GM12878 (cell line): ENCODE measurements at regions not wholly inside any gene's neighbourhood (a gene's known extent, or its start where the extent isn't known, plus 50 kb on each side); places are given as distances from the start of the nearest gene placed in this dataset.

Experiments
- CBFB ChIP-seq: IDR thresholded peaks from 2 replicates; pipeline ENCODE4 v1.6.1; 2016; ENCODE audit warnings: antibody characterized with exemption, low read depth
- HDAC2 ChIP-seq: fragments of 200-600 bp; sonication (generic); IDR thresholded peaks from 2 replicates; pipeline ENCODE4 v1.6.1; 2017
- KAT2A ChIP-seq: conservative IDR thresholded peaks from 2 replicates; pipeline ENCODE4 v1.6.1; 2011; ENCODE audit warnings: low read depth, low read length; ENCODE audit not compliant: control insufficient read depth
- KLF5 ChIP-seq: fragments of 450-650 bp; IDR thresholded peaks from 2 replicates; pipeline ENCODE4 v1.6.1; 2014; ENCODE audit warnings: mild to moderate bottlenecking; ENCODE audit not compliant: partially characterized antibody
- POLR2AphosphoS5 ChIP-seq: IDR thresholded peaks from 2 replicates; pipeline ENCODE4 v1.6.1; 2011; ENCODE audit warnings: mild to moderate bottlenecking, low read length, inconsistent platforms
- SRF ChIP-seq, 2 experiments: IDR thresholded peaks; 2 replicates each; pipeline ENCODE4 v1.6.1; 2011; ENCODE audit warnings: low read depth in 2 of 2, low read length in 2 of 2, mild to moderate bottlenecking in 1 of 2, moderate library complexity in 1 of 2
- TCF3 ChIP-seq: IDR thresholded peaks from 2 replicates; pipeline ENCODE4 v1.6.1; 2012; ENCODE audit warnings: low read depth, mild to moderate bottlenecking, low read length, borderline replicate concordance; ENCODE audit not compliant: insufficient read depth
- TF ChIP-seq, protein P1 (sequence below): fragments of 450-650 bp; IDR thresholded peaks from 2 replicates; pipeline ENCODE4 v1.6.1; 2017; ENCODE audit warnings: mild to moderate bottlenecking, moderate library complexity
- TF ChIP-seq, protein P2 (sequence below), 3 experiments: IDR thresholded peaks in 2 of 3; conservative IDR thresholded peaks in 1 of 3; 2 replicates each; pipeline ENCODE4 v1.5.1; 2011; ENCODE audit warnings: low read depth in 3 of 3, low read length in 3 of 3, mild to moderate bottlenecking in 3 of 3, control low read depth in 2 of 3, moderate library complexity in 2 of 3, inconsistent platforms in 1 of 3, mixed read lengths in 1 of 3; ENCODE audit not compliant: control insufficient read depth in 2 of 3, insufficient read depth in 1 of 3; ENCODE audit errors: extremely low read depth in 1 of 3
- TF ChIP-seq, protein P3 (sequence below): fragments of 450-650 bp; IDR thresholded peaks from 2 replicates; pipeline ENCODE4 v1.6.1; 2016; ENCODE audit warnings: mild to moderate bottlenecking

DNA sequence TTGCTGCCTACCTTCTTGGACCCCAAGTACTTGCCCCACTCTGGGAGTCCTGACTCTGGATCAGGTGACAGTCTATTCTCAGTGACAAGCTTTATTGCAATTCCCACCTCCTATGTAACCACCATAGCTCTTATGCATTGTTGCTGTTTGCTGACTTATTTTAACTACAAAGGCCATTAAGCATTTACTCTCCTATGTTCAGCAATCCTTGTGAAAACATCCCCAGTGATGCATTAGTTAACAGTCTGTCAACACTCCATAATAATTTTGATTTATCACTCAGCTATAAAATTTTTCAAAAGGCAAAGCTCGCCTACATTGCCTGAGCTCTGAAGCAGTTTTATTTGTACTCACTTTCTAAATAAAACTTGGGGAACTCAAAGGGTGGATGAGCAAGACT lies 871.8 kb upstream of the SORCS1 start (continued):
- TF ChIP-seq, protein P1, sequence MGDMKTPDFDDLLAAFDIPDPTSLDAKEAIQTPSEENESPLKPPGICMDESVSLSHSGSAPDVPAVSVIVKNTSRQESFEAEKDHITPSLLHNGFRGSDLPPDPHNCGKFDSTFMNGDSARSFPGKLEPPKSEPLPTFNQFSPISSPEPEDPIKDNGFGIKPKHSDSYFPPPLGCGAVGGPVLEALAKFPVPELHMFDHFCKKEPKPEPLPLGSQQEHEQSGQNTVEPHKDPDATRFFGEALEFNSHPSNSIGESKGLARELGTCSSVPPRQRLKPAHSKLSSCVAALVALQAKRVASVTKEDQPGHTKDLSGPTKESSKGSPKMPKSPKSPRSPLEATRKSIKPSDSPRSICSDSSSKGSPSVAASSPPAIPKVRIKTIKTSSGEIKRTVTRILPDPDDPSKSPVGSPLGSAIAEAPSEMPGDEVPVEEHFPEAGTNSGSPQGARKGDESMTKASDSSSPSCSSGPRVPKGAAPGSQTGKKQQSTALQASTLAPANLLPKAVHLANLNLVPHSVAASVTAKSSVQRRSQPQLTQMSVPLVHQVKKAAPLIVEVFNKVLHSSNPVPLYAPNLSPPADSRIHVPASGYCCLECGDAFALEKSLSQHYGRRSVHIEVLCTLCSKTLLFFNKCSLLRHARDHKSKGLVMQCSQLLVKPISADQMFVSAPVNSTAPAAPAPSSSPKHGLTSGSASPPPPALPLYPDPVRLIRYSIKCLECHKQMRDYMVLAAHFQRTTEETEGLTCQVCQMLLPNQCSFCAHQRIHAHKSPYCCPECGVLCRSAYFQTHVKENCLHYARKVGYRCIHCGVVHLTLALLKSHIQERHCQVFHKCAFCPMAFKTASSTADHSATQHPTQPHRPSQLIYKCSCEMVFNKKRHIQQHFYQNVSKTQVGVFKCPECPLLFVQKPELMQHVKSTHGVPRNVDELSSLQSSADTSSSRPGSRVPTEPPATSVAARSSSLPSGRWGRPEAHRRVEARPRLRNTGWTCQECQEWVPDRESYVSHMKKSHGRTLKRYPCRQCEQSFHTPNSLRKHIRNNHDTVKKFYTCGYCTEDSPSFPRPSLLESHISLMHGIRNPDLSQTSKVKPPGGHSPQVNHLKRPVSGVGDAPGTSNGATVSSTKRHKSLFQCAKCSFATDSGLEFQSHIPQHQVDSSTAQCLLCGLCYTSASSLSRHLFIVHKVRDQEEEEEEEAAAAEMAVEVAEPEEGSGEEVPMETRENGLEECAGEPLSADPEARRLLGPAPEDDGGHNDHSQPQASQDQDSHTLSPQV, result no peak
- no peak for TF ChIP-seq TCF3
- TF ChIP-seq KLF5, result no peak
- TF ChIP-seq, protein P2, sequence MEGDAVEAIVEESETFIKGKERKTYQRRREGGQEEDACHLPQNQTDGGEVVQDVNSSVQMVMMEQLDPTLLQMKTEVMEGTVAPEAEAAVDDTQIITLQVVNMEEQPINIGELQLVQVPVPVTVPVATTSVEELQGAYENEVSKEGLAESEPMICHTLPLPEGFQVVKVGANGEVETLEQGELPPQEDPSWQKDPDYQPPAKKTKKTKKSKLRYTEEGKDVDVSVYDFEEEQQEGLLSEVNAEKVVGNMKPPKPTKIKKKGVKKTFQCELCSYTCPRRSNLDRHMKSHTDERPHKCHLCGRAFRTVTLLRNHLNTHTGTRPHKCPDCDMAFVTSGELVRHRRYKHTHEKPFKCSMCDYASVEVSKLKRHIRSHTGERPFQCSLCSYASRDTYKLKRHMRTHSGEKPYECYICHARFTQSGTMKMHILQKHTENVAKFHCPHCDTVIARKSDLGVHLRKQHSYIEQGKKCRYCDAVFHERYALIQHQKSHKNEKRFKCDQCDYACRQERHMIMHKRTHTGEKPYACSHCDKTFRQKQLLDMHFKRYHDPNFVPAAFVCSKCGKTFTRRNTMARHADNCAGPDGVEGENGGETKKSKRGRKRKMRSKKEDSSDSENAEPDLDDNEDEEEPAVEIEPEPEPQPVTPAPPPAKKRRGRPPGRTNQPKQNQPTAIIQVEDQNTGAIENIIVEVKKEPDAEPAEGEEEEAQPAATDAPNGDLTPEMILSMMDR (IDR thresholded peaks at IDR 0.05 in 2 of 3, conservative IDR thresholded peaks at IDR 0.05 in 1 of 3; ENCODE audit: control insufficient read depth in 2 of 3, extremely low read depth in 1 of 3, insufficient read depth in 1 of 3, low read depth in 3 of 3, low read length in 3 of 3), result no peak
- no peak for TF ChIP-seq HDAC2
- TF ChIP-seq, protein P3, sequence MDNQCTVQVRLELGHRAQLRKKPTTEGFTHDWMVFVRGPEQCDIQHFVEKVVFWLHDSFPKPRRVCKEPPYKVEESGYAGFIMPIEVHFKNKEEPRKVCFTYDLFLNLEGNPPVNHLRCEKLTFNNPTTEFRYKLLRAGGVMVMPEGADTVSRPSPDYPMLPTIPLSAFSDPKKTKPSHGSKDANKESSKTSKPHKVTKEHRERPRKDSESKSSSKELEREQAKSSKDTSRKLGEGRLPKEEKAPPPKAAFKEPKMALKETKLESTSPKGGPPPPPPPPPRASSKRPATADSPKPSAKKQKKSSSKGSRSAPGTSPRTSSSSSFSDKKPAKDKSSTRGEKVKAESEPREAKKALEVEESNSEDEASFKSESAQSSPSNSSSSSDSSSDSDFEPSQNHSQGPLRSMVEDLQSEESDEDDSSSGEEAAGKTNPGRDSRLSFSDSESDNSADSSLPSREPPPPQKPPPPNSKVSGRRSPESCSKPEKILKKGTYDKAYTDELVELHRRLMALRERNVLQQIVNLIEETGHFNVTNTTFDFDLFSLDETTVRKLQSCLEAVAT, result no peak
- no peak for TF ChIP-seq CBFB
- TF ChIP-seq SRF (IDR thresholded peaks at IDR 0.05; ENCODE audit: low read depth in 2 of 2, low read length in 2 of 2), result no peak
- no peak for TF ChIP-seq KAT2A
- TF ChIP-seq POLR2AphosphoS5, result no peak
